ENCODE measurements at regions not wholly inside any gene's neighbourhood (a gene's known extent, or its start where the extent isn't known, plus 50 kb on each side); places are given as distances from the start of the nearest gene placed in this dataset.

- no peak for TF ChIP-seq CTCF (IDR thresholded peaks at IDR 0.05; ENCODE audit: insufficient read depth, low read length, poor library complexity, severe bottlenecking)
- no peak for TF ChIP-seq EZH2phosphoT487 (conservative IDR thresholded peaks at IDR 0.05; ENCODE audit: low read length)
Measured at GRCh38 chr10:4485636-4486035, 340.4 kb upstream of the AKR1E2 start.
